Stimulated activated CD8-positive, alpha-beta memory T cell treated with anti-CD3 and anti-CD28 coated beads, Interleukin-2, amount 100 ng/mL, for 48 hours (primary cell): ENCODE measurements at regions not wholly inside any gene's neighbourhood (a gene's known extent, or its start where the extent isn't known, plus 50 kb on each side); places are given as distances from the start of the nearest gene placed in this dataset.

Experiments
- DNase-seq, 2 donors: peaks; one replicate each; pipeline ENCODE4 v3.0.0-alpha.2; 2020; ENCODE audit warnings: low read depth in 2 of 2

DNA sequence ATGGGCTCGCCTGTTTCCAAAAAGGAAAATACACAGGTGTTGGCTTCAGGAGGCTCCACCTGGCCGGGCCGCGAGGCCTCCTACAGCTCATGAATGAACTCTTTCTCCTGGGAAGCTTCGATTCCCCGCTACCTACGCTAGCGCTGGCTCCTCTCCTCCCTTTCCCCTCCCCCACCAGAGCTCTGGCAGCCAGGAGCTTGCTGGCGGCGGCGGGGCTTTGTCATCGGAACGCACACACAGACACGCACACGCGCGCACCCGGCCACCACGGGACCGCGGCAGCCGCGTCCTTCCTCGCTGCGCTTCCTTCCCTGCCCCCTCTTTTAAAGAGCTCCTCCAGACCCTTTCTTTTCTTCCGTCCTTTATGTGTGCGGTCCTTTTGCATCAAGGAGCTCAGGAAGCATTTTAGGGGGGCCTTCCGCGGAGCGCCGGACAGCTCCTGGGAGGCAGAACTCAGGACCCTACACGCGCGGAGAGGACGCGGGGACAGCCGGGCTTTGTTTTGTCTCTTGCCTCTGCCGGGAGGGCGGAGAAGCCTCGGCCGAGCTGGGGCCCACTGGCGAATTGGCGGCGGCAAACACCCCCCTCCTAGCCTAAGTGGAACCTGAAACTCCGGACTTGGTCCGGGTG lies 70.2 kb upstream of the BCOR start:
- no peak for DNase-seq

DNA sequence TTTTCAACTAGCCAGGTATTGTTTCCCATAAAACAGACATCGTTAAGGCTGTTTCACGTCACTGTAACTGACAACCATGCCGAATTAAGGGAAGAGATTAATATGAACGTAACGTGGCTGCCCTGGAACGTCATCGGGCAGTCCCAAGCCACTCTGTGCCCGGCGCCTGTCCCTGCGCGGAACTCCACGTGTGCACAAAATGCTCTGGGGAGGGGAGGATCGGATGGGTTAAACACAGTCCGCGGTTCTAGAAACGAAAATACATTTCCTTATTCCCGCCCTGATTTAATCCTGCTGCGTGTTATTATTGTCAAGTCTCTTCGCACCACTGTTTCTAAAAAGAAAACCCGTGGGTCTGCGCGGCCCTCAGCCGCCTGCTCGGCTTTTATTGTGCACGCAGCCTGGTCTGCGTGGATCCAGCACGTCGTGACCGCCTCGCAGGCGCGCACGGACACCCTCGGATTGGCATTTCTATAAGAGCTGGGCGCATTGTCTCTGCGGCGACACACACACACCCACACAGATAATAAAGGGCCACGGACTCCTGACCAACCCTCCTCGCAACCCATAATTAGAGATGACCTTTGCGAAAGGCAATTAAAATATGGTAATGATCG lies 69.6 kb upstream of the BCOR start:
- no peak for DNase-seq

DNA sequence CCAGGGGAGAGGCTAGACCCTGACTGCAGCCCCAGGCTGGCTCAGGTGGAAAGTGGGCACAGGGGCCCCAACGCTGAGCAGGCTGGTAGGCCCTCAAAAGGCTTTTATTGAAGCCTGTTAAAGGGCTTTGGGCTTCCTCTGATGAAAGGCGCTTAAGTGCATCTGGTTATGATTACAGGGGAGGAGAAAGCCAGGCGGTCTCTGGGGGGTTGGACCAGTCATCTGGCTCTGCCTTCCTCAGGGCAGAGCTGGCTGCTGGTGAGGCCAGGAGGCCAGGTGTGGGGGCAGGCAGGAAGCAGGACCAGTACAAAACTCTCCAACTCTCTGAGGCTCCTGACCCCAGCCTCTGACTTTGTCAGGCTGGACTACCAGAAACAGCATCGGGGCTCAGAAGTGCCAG lies 68.8 kb upstream of the BCOR start:
- DNase-seq = no peak

DNA sequence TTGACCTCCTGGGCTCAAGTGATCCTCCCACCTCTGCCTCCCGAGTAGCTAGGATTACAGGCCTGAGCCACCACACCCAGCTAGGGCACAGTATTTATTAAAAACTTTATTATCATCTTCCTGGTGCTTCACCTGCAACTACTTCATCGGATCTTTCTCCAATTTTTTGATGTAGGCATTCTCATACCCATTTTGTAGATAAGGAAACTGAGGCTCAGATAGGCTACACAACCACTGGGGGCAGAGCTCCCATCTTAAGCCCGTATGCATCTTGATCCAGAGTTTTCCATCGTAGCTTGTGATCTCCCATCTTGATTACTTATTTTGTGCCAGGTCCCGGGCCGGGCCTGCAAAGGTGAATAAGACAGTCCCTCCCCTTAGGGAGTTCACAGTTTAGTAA lies 68.1 kb upstream of the BCOR start:
- no peak for DNase-seq

DNA sequence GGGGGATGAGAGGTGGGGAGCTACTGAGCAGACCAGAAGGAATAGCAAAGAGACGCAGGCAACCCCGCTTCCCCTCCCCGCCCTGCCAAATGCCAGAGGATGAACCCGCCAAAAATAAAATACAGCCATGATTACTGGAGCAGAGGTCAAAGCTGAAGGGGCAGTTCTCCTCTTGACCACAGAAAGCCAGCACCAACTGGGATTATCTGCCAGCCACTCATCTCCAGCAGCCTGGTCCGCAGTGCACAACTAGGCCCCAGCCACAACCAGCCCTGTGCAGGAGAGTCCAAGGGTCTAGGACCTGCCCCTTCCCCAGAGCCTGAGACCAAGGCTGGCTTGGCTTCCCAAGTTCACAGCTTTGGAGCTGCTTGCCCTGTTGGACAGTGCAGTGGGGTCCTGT lies 67.4 kb upstream of the BCOR start:
- no peak for DNase-seq

DNA sequence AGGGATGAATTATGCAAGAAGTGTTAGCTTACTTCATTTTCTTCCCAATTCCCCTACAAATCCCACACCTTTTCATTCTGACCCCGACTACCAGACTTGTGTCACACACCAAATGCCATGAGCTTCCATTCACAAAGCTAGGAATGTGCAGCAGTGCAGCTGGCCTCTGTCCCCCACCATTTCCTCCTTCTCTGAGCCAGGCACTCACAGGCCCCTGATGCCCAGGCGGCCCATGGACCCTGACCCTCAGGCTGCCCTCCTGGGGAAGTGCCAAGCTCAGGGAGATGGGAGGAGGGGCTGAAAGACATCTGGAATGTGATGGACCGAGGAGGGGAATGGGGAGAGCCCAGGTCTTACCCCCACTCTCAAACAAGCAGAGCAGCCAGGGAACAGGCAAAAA lies 67.0 kb upstream of the BCOR start:
- DNase-seq = no peak

DNA sequence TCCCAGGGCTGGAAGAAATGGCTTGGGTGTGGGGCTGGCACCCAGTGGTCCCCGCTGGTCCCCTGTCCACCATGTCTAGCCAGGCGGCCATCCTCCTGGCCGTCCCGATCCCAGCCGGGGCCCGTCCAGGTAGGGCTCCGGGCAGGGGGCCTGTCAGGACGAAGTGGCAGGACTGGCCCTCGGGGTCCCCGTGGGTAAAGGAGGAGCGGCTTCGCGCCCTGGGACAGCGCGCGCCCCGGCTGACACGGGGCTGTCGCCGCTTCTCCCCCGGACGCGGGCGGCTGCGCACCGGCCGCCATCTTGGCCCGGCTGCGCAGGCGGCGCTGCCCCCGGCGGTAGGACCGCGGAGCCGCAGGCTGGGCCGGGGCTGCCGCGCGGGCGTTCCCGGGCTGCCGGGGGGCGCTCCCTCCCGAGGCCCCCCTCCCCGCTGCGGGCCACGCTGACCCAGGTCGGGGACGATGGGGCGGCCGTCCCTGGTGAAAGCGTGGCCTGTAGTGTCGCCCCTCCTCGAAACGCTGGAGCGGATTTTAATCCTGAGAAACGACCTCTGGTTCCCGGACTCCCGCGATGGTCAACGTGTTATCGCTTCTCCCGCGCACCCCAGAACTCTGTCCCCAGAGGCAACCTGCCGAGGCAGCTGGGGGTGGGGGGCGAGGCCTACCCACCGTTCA lies 60.4 kb upstream of the BCOR start:
- DNase-seq = no peak

DNA sequence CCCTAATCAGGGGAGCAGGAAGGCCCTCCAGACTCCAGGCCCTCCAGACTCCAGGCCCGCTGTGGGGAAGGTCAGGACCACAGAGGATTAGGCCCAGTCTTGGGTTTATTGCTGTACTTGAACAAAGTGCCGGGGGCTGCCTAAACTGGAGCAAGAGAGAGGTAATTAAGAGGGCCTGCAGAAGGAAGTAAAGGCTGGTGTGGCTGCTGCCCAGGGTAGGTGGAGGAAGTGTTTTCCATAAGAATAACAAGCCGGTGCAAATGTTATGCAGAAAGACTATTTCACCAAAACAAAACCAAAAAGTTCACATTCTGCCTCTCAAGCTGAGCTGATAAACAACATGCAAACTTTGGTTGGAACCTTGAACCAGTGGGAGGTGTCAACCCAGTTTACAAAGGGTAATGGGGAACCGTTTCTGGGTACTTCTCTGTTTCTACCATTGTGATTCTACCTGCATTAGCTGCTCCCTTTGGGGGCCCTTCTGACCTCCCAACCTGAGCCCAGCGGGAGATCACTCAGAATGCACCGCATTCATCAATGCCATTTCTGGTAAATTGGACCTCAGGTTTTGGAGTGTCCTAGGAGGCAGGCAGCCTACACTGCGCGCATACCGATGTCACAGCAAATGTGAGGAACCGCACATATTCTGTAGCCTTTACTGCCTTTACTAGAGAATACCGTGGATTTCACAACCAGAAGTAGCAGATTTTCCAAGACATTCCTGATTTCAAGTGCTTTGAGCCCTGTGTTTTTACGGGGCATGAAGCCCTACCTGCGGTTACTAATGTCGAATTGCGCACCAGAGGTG lies 59.7 kb upstream of the BCOR start:
- no peak for DNase-seq

DNA sequence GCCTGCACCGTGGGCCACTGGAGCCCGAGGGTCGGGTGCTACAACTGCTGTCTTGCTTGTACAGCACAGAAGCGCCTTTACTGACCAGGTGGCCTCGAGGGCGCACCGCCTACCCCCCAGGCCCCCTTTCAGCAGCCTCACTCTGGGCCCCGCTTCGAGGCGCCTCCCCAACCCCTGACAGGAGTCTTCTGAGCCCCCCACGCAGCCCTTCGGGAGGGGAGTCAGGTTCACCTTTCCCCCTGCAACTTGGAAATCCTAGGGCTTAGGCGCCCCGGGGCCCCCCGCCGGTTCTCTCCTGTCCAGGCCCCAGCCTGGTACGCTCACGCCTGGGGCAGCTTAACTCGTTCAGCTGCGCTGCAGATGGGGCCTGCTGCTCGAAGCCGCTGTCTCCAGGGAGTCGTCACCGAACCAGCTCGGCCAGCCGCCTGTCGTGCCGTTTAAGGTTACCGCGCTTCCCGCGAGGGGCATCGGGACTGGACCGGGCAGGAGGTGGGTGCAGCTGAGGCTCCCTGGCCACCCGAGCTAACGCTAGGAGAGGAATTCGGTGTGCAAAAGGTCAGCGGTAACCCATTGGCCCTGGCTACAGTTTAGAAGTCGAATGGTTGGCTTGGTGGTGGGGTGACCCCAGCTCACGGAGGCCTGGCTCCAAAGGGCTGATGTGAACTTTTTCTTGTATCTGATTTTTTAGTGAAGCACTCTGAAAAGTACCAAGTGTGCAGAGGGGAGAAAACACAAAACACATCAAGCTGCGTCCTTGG lies 58.9 kb upstream of the BCOR start:
- DNase-seq = no peak

DNA sequence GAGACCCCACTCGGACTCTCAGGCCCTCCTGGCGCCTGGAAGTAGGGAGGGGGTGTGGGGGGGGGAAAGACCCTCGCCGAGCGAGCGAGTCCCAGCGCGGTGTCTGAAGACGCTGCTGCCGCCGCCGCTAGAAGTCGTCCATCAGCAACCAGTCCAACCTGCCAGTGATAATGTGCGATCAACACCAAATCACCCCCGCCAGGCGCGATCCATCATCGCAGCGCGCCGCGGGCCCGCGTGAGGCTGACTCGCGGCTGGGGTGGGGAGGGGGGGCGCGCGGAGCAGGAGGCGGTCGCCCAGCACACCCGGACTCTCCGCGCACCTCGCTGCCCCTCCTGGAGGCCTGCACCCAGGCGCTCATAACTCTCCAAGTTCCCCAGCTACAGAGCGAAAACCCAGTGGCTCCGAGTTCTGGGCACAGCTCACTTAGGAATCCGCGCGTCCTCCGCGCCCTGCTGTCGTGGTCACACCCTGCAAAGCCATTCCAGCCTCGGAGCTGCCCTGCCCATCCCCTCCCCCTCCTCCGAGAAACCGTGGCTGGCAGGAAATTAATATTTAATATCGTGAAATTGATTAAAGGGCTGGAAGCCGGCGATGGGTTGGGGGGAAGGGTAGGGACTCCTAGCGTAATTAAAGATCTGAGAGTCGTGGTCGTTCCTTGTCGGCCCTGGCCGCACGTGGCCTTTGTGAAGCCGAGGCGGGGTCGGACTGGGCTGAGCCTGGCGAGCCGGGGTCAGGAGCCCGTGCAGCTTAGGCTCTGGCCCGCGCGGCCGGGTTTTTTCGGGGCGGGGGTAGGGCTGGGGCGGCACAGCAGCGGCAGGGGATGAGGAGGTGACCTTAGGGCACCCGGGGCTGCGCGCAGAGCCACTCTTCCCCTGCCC lies 58.1 kb upstream of the BCOR start:
- no peak for DNase-seq

DNA sequence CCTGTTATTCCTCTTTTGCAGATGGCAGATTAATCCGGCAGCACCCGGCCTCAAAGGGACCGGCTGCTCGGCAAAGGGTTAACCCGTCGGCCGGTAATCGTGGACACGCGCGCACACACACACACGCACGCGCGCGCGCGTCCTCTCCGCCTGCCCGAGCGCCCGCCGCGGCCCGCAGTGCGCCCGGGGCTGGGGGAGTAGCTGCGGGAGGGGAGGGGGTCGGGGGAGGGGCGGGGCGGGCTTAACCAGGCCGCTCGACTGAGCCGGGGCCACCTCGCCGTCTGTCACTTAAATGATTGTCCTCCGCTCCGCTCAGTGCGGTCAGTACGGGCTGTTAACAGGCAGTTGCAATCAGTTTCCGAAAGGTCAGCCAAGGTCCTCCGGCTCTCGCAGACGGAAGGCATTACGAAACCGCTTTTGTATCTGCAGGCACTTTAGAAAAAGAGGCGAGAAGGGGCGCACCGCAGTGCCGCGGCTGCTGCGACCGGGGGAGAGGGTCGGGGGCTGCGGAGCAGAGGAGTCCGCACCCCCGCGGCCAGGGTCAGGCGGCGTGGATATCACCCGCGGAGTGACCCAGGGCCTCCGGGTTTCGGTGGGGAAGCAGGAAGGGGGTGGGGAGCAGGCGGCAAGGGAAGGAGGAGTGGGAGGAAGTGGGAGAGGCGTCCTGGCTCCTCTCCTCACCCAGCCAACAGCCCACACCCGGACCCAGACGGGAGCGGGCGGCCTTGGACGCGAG lies 57.3 kb upstream of the BCOR start:
- no peak for DNase-seq

DNA sequence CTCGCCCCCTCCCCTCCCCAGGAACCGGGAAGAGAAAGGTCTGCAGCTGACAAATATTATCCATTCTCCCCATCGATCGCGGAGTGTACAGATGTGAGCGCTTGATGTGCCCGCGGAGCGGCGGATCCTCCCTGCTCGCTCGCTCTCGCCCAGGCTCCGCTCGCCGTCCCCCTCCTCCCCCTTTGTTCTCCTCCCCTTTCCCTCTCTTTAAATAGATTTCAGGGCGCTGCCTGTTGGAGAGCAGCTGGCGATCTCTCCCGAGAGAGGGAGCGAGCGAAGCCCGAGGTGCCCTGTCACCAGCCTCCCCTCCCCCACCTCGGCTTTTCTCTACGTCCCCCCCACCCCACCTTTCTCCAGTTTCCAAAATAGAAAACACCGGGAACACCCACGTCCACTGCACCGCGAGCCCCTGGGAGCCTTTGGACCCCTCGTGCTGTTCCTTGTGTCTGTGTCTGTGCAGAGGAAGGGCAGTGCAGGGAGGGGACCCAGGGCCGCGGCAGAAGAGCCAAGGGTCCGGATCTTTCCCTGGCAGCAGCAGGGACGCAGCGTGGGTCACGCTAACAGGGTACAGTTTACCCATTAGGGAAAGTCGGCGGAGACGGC lies 56.6 kb upstream of the BCOR start:
- no peak for DNase-seq

DNA sequence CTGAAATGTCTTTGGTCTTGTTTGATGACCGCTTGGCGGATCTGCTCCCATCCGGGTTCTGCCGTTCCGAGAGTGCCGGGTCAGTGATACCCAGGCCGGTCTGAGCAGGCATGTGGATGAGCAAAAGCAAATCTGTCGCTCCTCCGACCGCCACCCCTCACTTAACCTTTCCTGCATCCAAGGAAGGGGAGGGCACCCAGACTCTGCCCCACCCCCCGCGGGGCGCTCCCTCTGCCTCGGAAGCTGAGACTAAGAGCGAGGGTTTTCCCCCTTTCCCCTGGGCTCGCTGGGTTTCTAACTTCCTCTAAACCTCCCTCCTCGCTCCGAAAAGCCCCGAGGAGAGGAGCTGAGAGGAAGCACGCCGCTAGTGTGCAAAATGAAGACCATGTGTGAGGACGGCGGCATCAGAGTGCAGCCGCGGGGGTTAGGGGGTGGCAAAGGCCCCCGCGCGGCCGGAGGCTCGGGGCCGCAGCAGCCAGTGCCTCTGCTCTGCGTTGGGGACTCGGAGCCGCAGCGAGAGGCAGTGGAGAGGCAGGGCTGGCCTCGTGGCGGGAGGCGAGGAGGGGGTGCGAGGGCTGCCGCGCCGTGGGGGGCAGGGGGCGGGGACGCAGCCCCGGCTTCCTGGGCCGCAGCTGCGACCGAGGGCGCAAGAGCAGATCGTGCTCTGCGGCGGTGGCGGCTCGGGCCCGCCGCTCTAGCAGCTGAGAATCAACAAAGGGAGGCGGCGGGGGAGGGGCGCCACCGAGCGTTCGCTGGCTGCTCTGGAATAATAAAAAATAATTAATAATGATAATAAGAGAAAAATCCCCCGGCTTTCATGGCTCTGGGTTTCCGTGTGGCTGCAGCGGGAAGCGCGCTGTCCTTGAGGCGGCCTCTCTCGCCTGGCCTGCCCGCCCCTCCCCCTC lies 55.8 kb upstream of the BCOR start:
- no peak for DNase-seq

DNA sequence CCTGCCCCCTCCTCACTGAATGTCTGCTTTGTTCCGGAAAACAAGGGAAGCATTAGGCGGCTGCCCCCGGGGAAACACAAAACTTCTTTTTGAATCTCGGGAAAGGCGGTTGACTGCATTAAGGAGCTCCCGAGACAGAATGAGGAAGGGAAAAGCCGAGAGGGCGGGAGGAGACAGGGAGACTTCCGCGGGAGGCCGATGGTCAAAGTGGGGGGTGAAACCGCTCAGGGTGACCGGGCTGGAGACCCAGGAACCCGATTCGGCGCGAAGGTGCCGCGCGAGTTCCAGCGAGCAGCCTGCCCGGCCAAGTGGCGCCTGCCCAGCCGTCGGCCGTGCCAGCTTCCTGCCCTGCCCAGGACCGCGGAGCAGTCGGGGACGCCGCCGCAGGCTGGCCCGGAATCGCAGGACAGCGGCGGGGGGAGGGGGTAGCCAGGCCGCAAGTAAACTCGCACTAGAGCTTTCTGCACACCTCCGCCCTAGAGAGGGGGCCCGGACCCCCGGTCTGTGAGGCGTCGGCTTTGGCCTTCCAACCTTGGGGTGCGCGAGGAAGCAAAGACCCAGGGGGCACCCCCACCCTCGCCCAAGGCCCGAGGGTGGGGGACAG lies 55.1 kb upstream of the BCOR start:
- DNase-seq = no peak

DNA sequence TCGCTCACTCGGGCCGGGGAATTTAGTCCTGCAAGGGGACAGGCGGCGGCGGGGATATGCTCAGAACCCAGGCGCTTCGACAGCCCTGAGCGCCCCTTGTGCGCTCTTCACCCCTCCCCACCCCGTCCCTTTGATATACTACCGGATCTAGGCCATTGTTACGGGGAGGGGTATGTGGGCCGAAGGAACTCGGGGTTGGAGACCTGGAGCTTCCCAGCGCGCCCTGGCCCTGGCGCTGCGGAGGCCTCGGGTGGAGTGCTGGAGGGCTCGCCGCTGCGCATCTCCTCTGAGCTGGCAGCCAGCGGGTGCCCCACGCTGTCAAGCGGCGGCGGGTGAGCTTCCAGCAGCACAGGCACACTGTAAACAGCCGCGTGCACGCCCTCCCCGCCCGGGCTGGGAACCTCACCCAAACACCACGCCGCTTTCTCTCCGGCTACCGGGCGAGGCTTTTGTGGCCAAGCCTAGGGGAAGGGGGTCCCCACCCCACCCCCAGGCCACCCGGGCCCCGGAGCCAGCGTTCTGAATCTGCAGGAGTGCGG lies 54.5 kb upstream of the BCOR start:
- no peak for DNase-seq

DNA sequence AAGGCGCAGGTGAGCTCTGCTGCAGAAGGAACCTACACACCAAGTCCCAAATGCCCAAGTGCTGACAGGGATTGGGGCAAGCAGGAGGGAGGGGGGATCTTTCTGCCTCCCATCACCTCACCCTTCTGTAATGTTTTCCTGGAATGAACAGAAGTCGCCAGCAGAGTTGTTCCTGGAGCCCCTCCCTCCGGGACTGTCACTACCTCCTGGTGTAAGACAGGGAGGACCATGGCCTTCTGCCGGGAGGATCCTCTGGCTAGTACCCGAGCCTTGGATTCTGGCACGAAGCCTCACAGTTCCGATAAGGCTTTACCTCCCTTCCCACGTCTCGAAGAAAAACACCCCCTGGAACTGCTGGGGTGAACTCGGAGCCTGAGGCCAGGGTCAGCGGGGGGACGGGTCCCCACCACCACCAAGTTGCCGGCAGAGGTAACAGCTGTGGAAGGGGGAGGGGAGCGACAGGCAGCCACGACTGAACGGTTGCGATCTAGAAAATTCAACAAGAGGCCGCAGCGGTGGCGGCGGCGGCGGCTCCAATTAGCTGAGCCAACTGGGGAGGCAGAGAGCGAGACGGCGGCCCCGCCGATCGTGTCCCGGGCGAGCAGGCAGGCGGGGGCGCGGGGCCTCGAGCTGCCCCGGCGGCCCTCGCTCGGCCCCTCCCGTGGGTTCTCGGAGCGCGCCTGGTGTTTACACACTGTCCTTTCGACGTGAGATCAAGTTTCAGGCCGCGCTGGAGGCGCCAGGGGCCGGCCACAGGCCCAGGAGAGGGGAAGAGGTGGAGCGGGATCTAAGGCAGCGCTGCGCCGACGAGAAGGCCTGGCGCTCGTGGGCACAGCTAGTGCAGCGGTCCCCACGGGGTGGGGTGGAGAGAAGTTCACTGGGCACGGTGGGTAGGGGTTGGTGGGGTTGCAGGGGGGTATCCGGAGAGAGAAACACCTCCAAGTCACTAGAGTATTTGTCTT lies 53.7 kb upstream of the BCOR start:
- no peak for DNase-seq

DNA sequence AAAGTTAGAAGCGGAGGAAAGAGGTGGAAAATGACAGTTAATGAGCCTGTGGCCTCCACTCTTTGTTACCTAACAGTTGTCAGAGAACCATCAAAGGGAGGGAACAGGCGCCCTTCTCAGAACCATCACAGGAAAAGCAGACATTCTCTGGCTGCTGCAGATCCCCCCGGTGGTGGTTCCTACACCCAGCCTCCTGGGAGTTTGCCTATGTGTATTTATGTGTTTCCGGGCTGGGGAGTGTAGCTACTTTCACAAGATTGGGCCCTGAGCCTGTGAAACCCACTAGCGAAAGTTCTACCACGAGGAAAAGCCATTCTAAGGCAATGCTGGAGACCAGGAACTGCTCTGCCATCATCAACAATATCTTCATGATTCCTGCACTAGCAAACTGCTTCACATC lies 52.7 kb upstream of the BCOR start:
- no peak for DNase-seq
